H1 (cell line): ENCODE measurements at regions not wholly inside any gene's neighbourhood (a gene's known extent, or its start where the extent isn't known, plus 50 kb on each side); places are given as distances from the start of the nearest gene placed in this dataset.

Experiments used
- CBX5 ChIP-seq: fragments of 300-800, 300-1000 bp; sonication (generic); IDR thresholded peaks from 2 replicates; pipeline ENCODE4 v1.7.1; 2016; ENCODE audit warnings: antibody characterized with exemption, low read length, low read depth
- RFX5 ChIP-seq: IDR thresholded peaks from 2 replicates; pipeline ENCODE4 v1.6.1; 2011; ENCODE audit warnings: low read depth, low read length, improper control_type of control experiment, borderline replicate concordance
- TBP ChIP-seq: IDR thresholded peaks from 2 replicates; pipeline ENCODE4 v1.6.1; 2011; ENCODE audit warnings: low read depth, low read length, improper control_type of control experiment

GRCh38 chr7:159246702-159247480, 102.2 kb upstream of the VIPR2 start (continued):
- no peak for TF ChIP-seq RFX5
- no peak for TF ChIP-seq TBP
- TF ChIP-seq CBX5: no peak
- TF ChIP-seq, all 59 proteins: peak for 0
